Omental fat pad (tissue), 3 donors: ENCODE measurements at regions not wholly inside any gene's neighbourhood (a gene's known extent, or its start where the extent isn't known, plus 50 kb on each side); places are given as distances from the start of the nearest gene placed in this dataset.

Experiments
- ATAC-seq: fragments of 150-250 bp; one replicate; pipeline ENCODE4 v1.9.1; 2016; ENCODE audit warnings: mild to moderate bottlenecking, moderate library complexity; ENCODE audit not compliant: low FRiP score
- DNase-seq: peaks from one replicate; pipeline ENCODE4 v3.0.0-alpha.2; 2019; ENCODE audit warnings: low spot score
- TF ChIP-seq, protein P1 (sequence below), 3 donors: fragments of 450-650 bp; IDR thresholded peaks; one replicate each; pipeline ENCODE4 v1.5.1; 2016 to 2017; ENCODE audit warnings: antibody characterized with exemption in 3 of 3, mild to moderate bottlenecking in 3 of 3, moderate library complexity in 2 of 3

DNA sequence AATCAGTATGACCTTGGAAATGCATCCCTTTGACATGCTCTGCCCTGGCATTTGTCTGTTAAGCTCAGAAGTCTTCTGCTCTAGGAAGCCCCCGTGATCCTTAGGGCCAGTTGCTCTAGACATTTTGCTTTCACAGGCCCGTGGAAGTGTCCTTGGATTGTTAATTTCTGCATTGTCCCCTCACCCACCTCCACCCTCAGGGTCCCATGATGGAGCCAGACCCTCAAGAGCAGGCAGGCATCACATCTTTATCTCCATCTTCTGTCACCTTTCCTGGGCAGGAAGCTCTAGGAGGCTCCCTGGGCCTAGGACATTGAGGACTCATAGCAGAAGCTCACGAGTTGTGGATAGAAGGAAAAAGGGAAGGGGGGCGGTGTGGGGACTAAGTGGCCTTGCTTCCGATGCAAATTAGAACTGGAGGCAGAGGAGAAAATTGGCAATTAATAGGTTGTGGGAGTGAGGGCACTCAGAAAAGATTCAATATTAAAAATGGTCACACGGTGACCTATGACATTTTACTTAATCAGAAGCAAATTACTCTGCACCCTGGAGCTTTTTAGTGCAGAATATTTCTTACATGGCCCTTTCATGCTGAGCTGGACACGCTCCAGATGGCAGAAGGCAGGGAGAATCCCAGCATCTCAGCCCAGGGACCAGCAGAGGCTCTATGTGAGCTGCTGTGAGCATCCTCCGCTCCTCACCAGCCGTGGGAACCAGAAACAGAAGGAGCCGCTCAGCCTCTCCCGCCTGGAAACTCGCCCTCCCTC is 185.0 kb downstream of the MATN1 start:
- TF ChIP-seq, protein P1, sequence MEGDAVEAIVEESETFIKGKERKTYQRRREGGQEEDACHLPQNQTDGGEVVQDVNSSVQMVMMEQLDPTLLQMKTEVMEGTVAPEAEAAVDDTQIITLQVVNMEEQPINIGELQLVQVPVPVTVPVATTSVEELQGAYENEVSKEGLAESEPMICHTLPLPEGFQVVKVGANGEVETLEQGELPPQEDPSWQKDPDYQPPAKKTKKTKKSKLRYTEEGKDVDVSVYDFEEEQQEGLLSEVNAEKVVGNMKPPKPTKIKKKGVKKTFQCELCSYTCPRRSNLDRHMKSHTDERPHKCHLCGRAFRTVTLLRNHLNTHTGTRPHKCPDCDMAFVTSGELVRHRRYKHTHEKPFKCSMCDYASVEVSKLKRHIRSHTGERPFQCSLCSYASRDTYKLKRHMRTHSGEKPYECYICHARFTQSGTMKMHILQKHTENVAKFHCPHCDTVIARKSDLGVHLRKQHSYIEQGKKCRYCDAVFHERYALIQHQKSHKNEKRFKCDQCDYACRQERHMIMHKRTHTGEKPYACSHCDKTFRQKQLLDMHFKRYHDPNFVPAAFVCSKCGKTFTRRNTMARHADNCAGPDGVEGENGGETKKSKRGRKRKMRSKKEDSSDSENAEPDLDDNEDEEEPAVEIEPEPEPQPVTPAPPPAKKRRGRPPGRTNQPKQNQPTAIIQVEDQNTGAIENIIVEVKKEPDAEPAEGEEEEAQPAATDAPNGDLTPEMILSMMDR (IDR thresholded peaks at IDR 0.05): no peak
- no peak for DNase-seq
- no peak for ATAC-seq

DNA sequence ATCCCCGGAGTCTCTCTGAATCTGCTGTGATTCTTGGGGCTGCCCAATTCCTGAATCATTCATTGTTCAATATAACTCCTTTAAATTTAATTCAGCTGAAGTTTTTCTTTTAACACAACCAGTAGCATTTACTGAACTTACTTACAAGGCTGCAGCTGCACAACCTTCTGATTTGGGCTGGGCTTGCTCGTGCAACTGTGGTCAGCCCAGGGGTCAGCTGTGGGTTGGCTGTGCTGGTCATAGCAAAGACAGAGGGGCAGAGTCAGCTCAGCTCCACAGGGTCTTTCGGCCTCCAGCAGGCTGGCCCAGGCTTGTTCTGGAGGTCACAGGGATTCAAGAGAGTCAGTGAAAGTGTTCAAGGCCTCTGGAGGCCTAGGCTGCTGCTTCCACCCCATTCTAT is 186.1 kb downstream of the MATN1 start:
- DNase-seq (no peak), ATAC-seq (no peak)
- TF ChIP-seq, protein P1 (IDR thresholded peaks at IDR 0.05): no peak

DNA sequence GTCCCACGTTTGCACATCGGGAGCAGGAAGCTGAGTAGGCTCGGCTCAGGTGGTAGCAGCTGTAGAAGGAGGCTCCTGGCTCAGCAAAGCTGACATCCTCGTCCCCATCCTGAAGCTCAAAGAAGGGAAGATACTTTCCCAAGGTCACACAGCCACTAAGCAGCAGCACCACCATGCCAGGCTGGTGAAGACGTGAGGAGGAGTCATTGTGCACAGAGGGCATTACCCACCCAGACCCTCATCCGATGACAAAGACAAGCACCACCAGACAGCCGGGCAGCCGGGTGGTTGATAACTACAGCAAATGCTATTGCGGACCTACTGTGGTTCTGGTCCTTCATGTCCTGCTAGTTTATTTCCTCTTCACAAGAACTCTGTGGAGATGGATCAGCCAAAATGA is 186.9 kb downstream of the MATN1 start:
- TF ChIP-seq, protein P1 (IDR thresholded peaks at IDR 0.05): no peak
- ATAC-seq: no peak
- DNase-seq: no peak

DNA sequence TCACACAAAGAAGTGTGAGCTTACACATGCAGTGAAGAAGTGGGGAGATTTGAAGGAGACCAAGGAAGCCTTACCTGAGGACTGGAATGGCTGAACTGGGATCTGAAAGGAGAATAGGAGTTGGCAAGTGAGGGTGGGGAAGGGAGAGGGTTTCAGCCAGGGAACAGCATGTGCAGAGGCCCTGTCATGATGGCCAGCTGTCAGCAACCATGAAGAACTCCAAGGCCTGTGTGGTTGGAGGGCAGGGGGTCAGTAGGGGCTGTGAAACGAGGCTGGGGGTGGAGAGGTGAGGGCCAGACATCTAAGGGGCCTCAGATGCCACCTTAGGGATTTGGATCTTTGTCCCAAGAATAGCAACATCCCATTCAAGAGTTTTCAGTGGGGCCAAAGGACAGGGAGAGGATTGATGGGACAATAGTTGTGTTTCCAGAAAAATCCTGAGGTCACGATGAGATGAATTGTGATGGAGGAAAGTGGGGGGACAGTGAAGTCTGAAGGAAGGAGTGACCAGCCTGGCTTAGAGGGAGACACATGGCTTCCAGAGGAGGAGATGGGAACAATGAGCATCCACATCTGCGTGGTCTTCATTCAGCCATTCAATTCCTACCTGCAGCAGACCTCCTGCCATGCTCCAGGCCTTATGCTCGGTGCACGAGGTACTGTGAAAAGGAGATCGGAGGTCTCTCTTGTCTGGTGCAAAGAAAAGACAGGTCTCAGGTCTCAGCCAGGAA is 187.6 kb downstream of the MATN1 start:
- ATAC-seq (no peak), DNase-seq (no peak)
- TF ChIP-seq, protein P1 (IDR thresholded peaks at IDR 0.05): no peak

DNA sequence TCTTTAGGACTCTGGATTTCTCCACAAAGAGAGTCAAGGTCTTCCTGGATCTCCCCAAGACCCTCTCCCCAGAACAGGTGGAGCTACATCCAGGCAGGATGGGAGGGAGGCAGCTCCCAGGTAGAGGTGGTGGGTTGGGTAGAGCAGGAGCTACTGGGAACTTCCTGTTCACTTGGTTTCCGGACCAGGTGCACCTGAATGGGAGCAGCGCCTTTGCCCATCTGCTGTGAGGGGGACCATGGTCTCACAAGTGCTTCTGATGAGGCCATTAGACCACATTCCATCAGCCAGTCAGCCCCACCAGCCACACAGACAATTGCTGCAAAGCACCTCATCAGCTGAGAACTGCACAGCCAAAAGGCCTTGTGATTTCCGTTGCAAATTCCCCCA is 188.8 kb downstream of the MATN1 start:
- DNase-seq: no peak
- TF ChIP-seq, protein P1 (IDR thresholded peaks at IDR 0.05): no peak
- ATAC-seq: no peak

DNA sequence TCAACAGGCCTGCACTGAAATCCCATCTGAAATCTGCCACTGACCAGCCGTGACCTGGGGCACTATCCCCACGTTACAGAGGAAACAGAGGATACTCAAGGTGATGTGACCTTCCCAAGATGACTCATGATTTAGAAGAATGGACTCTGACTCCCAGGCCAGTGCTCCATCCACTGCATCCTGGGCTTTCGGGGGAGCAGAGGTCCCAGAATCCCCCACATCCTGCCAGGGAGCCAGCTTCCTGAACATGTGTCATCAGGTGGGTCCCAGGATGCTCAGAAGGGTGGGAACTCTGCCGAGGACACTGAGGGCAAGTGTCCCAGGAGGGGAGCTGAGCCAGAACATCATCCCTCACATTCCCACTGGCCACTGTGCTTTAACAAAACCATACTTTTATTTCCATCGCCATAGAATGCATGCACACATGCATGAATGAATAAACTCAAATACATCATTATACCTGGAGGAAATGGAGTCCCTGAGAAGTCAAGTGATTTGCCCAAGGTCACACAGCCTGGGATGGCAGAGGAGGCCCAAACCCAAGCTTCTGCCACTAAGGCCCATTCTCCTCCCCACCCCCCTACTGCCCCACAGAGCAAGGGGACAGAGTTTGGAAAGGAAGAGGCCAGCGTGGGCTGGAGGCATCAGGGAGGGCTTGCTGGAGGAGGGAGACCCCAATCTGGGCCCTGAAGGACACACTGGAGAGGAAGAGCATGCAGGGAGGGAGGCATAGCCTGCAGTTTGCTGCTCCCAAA is 189.4 kb downstream of the MATN1 start:
- TF ChIP-seq, protein P1 (IDR thresholded peaks at IDR 0.05): no peak
- no peak for DNase-seq
- no peak for ATAC-seq
